Endothelial cell of umbilical vein (primary cell): ENCODE measurements at regions not wholly inside any gene's neighbourhood (a gene's known extent, or its start where the extent isn't known, plus 50 kb on each side); places are given as distances from the start of the nearest gene placed in this dataset.

Source experiments
- EZH2 ChIP-seq: IDR thresholded peaks from 2 replicates; pipeline ENCODE4 v1.6.1; 2012; ENCODE audit warnings: borderline replicate concordance, low read depth, mild to moderate bottlenecking, moderate library complexity, low read length, inconsistent platforms; ENCODE audit not compliant: severe bottlenecking
- FOS ChIP-seq: IDR thresholded peaks from 2 replicates; pipeline ENCODE4 v1.6.1; 2011; ENCODE audit warnings: mild to moderate bottlenecking, low read length, moderate library complexity, borderline replicate concordance; ENCODE audit not compliant: insufficient read depth
- GATA2 ChIP-seq: IDR thresholded peaks from 2 replicates; pipeline ENCODE4 v1.7.0; 2011; ENCODE audit warnings: low read depth, mild to moderate bottlenecking, moderate library complexity, mixed read lengths, low read length; ENCODE audit not compliant: insufficient read length, insufficient read depth
- JUN ChIP-seq: IDR thresholded peaks from 2 replicates; pipeline ENCODE4 v1.6.1; 2011; ENCODE audit warnings: borderline replicate concordance, low read depth; ENCODE audit not compliant: insufficient read length, insufficient read depth
- MYC ChIP-seq: IDR thresholded peaks from one replicate; pipeline ENCODE4 v1.6.1; 2011; ENCODE audit warnings: mild to moderate bottlenecking, low read depth, low read length
- POLR2A ChIP-seq: IDR thresholded peaks from 2 replicates; pipeline ENCODE4 v1.6.1; 2012; ENCODE audit warnings: low read depth, mild to moderate bottlenecking, control low read depth, low read length
- POLR2AphosphoS5 ChIP-seq: IDR thresholded peaks from 2 replicates; pipeline ENCODE4 v1.6.1; 2012; ENCODE audit warnings: low read depth, mild to moderate bottlenecking, control low read depth, low read length, moderate library complexity; ENCODE audit not compliant: insufficient read depth
- TF ChIP-seq, protein P1 (sequence below), 2 donors: IDR thresholded peaks; 1 replicate in 1 of 2; 2 replicates in 1 of 2; pipeline ENCODE4 v1.5.1; 2011; ENCODE audit warnings: low read length in 2 of 2, mild to moderate bottlenecking in 2 of 2, moderate library complexity in 2 of 2, control low read depth in 1 of 2, inconsistent platforms in 1 of 2, low read depth in 1 of 2; ENCODE audit not compliant: insufficient read depth in 1 of 2; ENCODE audit errors: extremely low read depth in 1 of 2
- TF ChIP-seq, protein P2 (sequence below): IDR thresholded peaks from 2 replicates; pipeline ENCODE4 v1.6.1; 2011; ENCODE audit not compliant: insufficient read depth, insufficient read length

DNA sequence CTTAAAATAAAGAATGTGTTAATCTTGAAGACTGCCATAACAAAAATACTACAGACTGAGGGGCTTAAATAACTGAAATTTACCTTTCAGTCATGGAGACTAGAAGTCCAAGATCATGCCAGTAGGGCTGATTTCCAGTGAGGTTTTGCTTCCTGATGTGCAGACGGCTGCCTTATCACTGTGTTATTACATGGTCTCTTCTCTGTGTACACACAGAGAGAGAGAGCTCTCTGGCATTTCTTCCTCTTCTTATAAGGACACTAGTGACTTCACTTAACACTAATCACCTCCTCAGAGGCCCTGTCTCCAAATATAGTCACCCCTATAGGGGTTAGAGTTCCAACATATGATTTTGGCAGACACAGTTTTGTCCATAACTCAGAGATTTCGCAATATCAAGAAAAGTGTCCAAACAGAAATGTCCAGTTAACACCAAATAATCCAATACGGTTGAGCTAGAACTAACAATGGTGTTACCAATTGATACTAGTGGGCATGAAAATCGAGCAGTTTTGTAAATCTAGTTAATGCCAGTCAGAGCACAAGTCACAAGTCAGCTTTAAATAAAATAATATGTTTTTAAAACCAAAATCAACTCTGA lies 399.8 kb downstream of the ADCYAP1 start:
- TF ChIP-seq, protein P1, sequence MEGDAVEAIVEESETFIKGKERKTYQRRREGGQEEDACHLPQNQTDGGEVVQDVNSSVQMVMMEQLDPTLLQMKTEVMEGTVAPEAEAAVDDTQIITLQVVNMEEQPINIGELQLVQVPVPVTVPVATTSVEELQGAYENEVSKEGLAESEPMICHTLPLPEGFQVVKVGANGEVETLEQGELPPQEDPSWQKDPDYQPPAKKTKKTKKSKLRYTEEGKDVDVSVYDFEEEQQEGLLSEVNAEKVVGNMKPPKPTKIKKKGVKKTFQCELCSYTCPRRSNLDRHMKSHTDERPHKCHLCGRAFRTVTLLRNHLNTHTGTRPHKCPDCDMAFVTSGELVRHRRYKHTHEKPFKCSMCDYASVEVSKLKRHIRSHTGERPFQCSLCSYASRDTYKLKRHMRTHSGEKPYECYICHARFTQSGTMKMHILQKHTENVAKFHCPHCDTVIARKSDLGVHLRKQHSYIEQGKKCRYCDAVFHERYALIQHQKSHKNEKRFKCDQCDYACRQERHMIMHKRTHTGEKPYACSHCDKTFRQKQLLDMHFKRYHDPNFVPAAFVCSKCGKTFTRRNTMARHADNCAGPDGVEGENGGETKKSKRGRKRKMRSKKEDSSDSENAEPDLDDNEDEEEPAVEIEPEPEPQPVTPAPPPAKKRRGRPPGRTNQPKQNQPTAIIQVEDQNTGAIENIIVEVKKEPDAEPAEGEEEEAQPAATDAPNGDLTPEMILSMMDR (IDR thresholded peaks at IDR 0.05; ENCODE audit: extremely low read depth in 1 of 2, insufficient read depth in 1 of 2, low read depth in 1 of 2, low read length in 2 of 2), result no peak
- TF ChIP-seq POLR2A, result no peak
- no peak for TF ChIP-seq GATA2
- TF ChIP-seq POLR2AphosphoS5, result no peak
- TF ChIP-seq EZH2, result no peak
- TF ChIP-seq MYC, result no peak
- TF ChIP-seq FOS, result no peak
- TF ChIP-seq, protein P2, sequence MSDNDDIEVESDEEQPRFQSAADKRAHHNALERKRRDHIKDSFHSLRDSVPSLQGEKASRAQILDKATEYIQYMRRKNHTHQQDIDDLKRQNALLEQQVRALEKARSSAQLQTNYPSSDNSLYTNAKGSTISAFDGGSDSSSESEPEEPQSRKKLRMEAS, result no peak
- TF ChIP-seq JUN, result no peak
